CD14-positive monocyte (primary cell): ENCODE measurements at regions not wholly inside any gene's neighbourhood (a gene's known extent, or its start where the extent isn't known, plus 50 kb on each side); places are given as distances from the start of the nearest gene placed in this dataset.

Experiments
- DNase-seq, 3 donors: peaks; one replicate each; pipeline ENCODE4 v3.0.0-alpha.2; 2011 to 2022
- H2AFZ ChIP-seq: 2 replicates; pipeline ENCODE4 v1.6.0; 2012; ENCODE audit warnings: mild to moderate bottlenecking, low read depth, low read length, inconsistent platforms; ENCODE audit not compliant: insufficient read depth, poor library complexity, severe bottlenecking
- H3K27ac ChIP-seq, 2 donors: 1 replicate in 1 of 2; 2 replicates in 1 of 2; pipeline ENCODE4 v1.5.1; 2012 to 2013; ENCODE audit warnings: low read length in 2 of 2, control low read depth in 1 of 2, inconsistent platforms in 1 of 2, low read depth in 1 of 2, mild to moderate bottlenecking in 1 of 2
- H3K27me3 ChIP-seq, 2 donors: one replicate each; pipeline versions ENCODE4 v1.6.0 to v1.6.1; 2011 to 2013; ENCODE audit warnings: low read length in 2 of 2; ENCODE audit not compliant: control insufficient read depth in 2 of 2, insufficient read depth in 2 of 2
- H3K36me3 ChIP-seq, 2 donors: replicated peaks in 1 of 2; 1 replicate in 1 of 2; 2 replicates in 1 of 2; pipeline versions ENCODE4 v1.5.1 to v1.6.1; 2012 to 2013; ENCODE audit warnings: low read length in 2 of 2, control low read depth in 1 of 2, inconsistent platforms in 1 of 2, mild to moderate bottlenecking in 1 of 2; ENCODE audit not compliant: insufficient read depth in 2 of 2, control insufficient read depth in 1 of 2
- H3K4me1 ChIP-seq, 2 donors: 1 replicate in 1 of 2; 2 replicates in 1 of 2; pipeline versions ENCODE4 v1.5.1 to v1.6.1; 2012 to 2013; ENCODE audit warnings: low read length in 2 of 2, control low read depth in 1 of 2, inconsistent platforms in 1 of 2, mild to moderate bottlenecking in 1 of 2, moderate library complexity in 1 of 2; ENCODE audit not compliant: insufficient read depth in 2 of 2, control insufficient read depth in 1 of 2
- H3K4me2 ChIP-seq: replicated peaks from 2 replicates; pipeline ENCODE3; 2012; ENCODE audit warnings: low read length, moderate library complexity, mild to moderate bottlenecking; ENCODE audit not compliant: poor library complexity, severe bottlenecking; ENCODE audit errors: extremely low read depth
- H3K4me3 ChIP-seq, 3 experiments: fragments of 200-600 bp in 1 of 3; sonication (generic) in 1 of 3; replicated peaks in 1 of 3; 1 replicate in 2 of 3; 2 replicates in 1 of 3; pipeline ENCODE4 v1.5.1; 2011 to 2013; ENCODE audit warnings: low read length in 3 of 3, mild to moderate bottlenecking in 3 of 3, control low read depth in 2 of 3, low read depth in 2 of 3, inconsistent platforms in 1 of 3, moderate library complexity in 1 of 3
- H3K79me2 ChIP-seq: 2 replicates; pipeline ENCODE4 v1.6.0; 2012; ENCODE audit warnings: mild to moderate bottlenecking, control low read depth, inconsistent platforms, low read length, moderate library complexity; ENCODE audit not compliant: insufficient read depth
- H3K9ac ChIP-seq: 2 replicates; pipeline ENCODE4 v1.6.0; 2017; ENCODE audit warnings: low read length, mild to moderate bottlenecking; ENCODE audit not compliant: insufficient read depth, poor library complexity, severe bottlenecking
- H3K9me3 ChIP-seq, 2 donors: replicated peaks in 1 of 2; 1 replicate in 1 of 2; 2 replicates in 1 of 2; pipeline versions ENCODE4 v1.5.1 to v1.6.1; 2012 to 2013; ENCODE audit warnings: low read length in 2 of 2, control low read depth in 1 of 2; ENCODE audit not compliant: control insufficient read depth in 1 of 2, insufficient read depth in 1 of 2
- H4K20me1 ChIP-seq: 2 replicates; pipeline ENCODE4 v1.6.0; 2012; ENCODE audit warnings: mild to moderate bottlenecking, low read length, control low read depth, moderate library complexity; ENCODE audit not compliant: insufficient read depth
- H3K27ac Mint-ChIP-seq, 7 donors: one replicate each; pipeline ENCODE4 v1.8.0; 2020; ENCODE audit warnings: mild to moderate bottlenecking in 7 of 7, mixed read lengths in 7 of 7, moderate library complexity in 6 of 7, inconsistent platforms in 2 of 7
- H3K27me3 Mint-ChIP-seq, 3 donors: one replicate each; pipeline ENCODE4 v1.8.0; 2021 to 2022; ENCODE audit warnings: low read depth in 3 of 3, mild to moderate bottlenecking in 3 of 3, mixed read lengths in 3 of 3, moderate library complexity in 3 of 3, inconsistent platforms in 1 of 3
- H3K36me3 Mint-ChIP-seq, 2 donors: one replicate each; pipeline ENCODE4 v1.8.0; 2020; ENCODE audit warnings: mixed read lengths in 2 of 2, inconsistent platforms in 1 of 2, mild to moderate bottlenecking in 1 of 2
- H3K4me1 Mint-ChIP-seq: one replicate; pipeline ENCODE4 v1.8.0; 2020; ENCODE audit warnings: mild to moderate bottlenecking, mixed read lengths
- H3K4me3 Mint-ChIP-seq, 2 donors: one replicate each; pipeline ENCODE4 v1.8.0; 2020; ENCODE audit warnings: mild to moderate bottlenecking in 2 of 2, mixed read lengths in 2 of 2, moderate library complexity in 1 of 2
- H3K9me3 Mint-ChIP-seq, 7 donors: one replicate each; pipeline ENCODE4 v1.8.0; 2020 to 2022; ENCODE audit warnings: mixed read lengths in 7 of 7, mild to moderate bottlenecking in 6 of 7, moderate library complexity in 6 of 7, inconsistent platforms in 2 of 7
- WGBS: methylation state at CpG from one replicate; pipeline ENCODE4 v1.1.5; 2013; ENCODE audit warnings: missing lambda C conversion rate; ENCODE audit not compliant: insufficient coverage; 5-methylcytosine and 5-hydroxymethylcytosine counted together
- intact Hi-C, 2 donors: fragments of 100-400 bp; cut with micrococcal nuclease; formaldehyde crosslinking; loops; one replicate each; pipeline versions ENCODE4 v1.15.0 to v1.15.1; 2023
- TF ChIP-seq, protein P1 (sequence below): fragments of 200-600 bp; IDR thresholded peaks from one replicate; pipeline ENCODE4 v1.8.0; 2022; ENCODE audit warnings: antibody characterized with exemption, mild to moderate bottlenecking

DNA sequence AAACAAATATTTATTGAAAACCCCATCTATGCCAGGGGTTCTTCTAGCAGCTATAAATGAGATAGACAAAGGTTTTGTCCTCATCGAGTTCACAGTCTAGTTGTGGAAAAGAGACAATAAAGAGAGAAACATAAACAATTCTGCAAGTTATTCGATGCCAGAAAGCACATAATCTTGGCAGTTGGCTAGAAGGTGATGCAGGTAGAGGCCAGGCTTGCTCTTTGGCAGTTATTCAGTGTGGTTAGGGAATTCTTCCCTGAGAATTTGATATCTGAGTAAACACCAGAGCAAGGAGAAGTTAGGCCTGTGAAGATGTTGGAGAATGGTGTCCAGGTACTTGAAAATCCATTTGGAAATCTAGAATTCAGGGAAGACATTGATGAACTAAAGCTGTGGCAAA, 547.4 kb downstream of the SLC4A3 start:
- Histone ChIP-seq H2AFZ (no peak overlapping the region), H3K9ac (no peak overlapping the region), H3K4me3 (no peak overlapping the region), H3K36me3 (no peaks in the 10 kb centered on the region), H3K27me3 (no peaks in the 10 kb centered on the region), H3K79me2 (no peaks in the 10 kb centered on the region), H3K4me1 (no peaks in the 10 kb centered on the region), H4K20me1 (no peaks in the 10 kb centered on the region), H3K4me2 (no peak overlapping the region), H3K27ac (no peak overlapping the region), H3K9me3 (peaks cover 0 to 7% of the 10 kb centered on the region in 2 donors)
- WGBS: 83% methylated on average over 2 of the region's 2 CpGs
- TF ChIP-seq, protein P1, sequence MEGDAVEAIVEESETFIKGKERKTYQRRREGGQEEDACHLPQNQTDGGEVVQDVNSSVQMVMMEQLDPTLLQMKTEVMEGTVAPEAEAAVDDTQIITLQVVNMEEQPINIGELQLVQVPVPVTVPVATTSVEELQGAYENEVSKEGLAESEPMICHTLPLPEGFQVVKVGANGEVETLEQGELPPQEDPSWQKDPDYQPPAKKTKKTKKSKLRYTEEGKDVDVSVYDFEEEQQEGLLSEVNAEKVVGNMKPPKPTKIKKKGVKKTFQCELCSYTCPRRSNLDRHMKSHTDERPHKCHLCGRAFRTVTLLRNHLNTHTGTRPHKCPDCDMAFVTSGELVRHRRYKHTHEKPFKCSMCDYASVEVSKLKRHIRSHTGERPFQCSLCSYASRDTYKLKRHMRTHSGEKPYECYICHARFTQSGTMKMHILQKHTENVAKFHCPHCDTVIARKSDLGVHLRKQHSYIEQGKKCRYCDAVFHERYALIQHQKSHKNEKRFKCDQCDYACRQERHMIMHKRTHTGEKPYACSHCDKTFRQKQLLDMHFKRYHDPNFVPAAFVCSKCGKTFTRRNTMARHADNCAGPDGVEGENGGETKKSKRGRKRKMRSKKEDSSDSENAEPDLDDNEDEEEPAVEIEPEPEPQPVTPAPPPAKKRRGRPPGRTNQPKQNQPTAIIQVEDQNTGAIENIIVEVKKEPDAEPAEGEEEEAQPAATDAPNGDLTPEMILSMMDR: no peak
- Mint-ChIP-seq H3K36me3 (no peaks in the 10 kb centered on the region), H3K4me3 (no peak overlapping the region), H3K9me3 (peaks cover 0 to 11% (median 2%) of the 10 kb centered on the region in 7 donors), H3K27me3 (peaks cover 0 to 2% (median 0%) of the 10 kb centered on the region in 3 donors), H3K4me1 (no peaks in the 10 kb centered on the region), H3K27ac (no peak overlapping the region)
- no peak for DNase-seq
- intact Hi-C loops: no loop called here

DNA sequence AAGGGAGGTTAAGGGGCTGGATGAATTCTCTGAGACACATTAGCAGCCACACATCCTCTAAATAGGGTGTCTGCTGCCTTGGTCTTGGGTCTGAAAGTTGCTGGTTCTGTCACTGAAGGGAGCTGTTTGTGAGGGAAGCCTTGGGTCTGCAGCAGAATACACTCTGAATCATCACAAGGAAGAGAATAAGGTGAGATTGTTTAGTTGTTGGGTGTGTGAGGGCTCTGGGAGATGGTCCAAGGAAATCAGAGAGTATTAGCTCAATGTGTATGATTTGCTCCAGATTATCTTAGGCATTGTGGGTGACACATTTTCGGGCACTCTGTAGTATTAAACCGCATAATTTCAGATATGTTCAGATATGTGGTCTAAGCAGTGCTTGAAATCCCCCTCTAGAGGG, 548.5 kb downstream of the SLC4A3 start:
- Histone ChIP-seq H3K27me3 (no peaks in the 10 kb centered on the region), H4K20me1 (no peaks in the 10 kb centered on the region), H3K4me1 (no peaks in the 10 kb centered on the region), H3K4me2 (no peak overlapping the region), H3K27ac (no peak overlapping the region), H3K36me3 (no peaks in the 10 kb centered on the region), H3K79me2 (no peaks in the 10 kb centered on the region), H3K9ac (no peak overlapping the region), H2AFZ (no peak overlapping the region), H3K9me3 (peaks cover 0 to 7% of the 10 kb centered on the region in 2 donors), H3K4me3 (no peak overlapping the region)
- intact Hi-C loops: no loop called here
- no CpG with 5 or more reads among the region's 2 CpGs for WGBS
- Mint-ChIP-seq H3K9me3 (peaks cover 0 to 7% (median 0%) of the 10 kb centered on the region in 7 donors), H3K27ac (no peak overlapping the region), H3K36me3 (no peaks in the 10 kb centered on the region), H3K4me1 (no peaks in the 10 kb centered on the region), H3K4me3 (no peak overlapping the region), H3K27me3 (peaks cover 0 to 2% (median 0%) of the 10 kb centered on the region in 3 donors)
- TF ChIP-seq, protein P1: no peak
- DNase-seq: no peak
